NAMALWA (cell line): ENCODE measurements at regions not wholly inside any gene's neighbourhood (a gene's known extent, or its start where the extent isn't known, plus 50 kb on each side); places are given as distances from the start of the nearest gene placed in this dataset.
"Not testable (repeated sequence)": the region's sequence is repeated elsewhere in the genome, so short reads cannot be mapped to it uniquely, and the experiment has no call there.

ENCODE experiments used
- DNase-seq: peaks from one replicate; pipeline ENCODE4 v3.0.0-alpha.2; 2015; ENCODE audit warnings: low spot score

DNA sequence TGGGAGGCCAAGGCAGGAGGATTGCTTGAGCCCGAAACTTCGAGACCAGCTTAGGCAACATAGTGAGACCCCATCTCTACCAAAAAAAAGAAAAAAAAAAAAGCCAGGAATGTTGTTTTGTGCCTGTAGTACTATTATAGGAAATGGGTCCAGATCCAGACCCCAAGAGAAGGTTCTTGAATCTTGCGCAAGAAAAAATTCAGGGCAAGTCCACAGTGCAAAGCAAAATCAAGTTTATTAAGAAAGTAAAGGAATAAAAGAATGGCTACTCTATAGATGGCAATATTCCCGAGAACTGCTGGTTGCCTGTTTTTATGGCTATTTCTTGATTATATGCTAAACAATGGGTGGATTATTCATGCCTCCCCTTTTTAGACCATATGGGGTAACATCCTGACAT lies 51.2 kb upstream of the RDX start:
- DNase-seq: no peak

DNA sequence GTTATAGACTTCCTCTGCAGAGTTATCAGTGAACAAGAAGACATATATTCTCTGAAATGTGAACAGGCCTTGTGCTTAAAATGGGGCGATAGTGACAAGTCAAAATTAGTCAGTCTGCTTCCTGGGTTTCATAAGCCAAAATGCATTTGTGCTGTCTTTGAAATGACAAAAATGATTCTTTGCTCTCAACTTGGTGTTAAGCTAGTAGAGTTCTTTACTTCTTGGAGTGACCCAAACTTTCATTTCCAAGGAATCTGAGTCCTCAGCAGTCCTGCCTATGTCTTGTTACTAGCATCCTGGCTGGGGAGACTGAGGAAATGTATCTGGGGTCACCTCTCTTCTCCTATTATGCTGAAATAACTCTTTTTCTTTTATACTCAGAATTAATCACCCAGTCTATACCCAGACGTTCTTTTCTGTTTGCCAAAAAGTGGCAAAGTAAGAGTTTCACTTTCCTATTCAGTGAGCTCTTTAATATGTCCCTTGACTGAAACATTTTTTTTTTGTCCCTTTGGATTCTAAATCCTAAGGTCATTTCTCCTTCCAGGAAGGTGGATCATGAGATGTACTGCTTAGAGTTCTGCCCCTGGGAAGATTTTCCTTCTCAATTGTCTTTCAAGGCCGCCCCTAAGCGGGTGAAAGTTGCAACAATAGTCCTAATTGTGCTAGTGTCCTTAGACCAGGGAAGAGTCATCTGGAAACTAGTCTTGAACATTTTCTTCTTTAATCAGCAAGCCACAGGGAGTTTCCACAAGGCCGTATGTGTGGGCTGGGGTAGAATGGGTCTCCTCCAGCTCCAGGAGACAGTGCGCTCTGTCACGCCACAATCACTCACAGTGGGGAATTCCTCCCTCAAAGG lies 53.0 kb upstream of the RDX start:
- DNase-seq: no peak

DNA sequence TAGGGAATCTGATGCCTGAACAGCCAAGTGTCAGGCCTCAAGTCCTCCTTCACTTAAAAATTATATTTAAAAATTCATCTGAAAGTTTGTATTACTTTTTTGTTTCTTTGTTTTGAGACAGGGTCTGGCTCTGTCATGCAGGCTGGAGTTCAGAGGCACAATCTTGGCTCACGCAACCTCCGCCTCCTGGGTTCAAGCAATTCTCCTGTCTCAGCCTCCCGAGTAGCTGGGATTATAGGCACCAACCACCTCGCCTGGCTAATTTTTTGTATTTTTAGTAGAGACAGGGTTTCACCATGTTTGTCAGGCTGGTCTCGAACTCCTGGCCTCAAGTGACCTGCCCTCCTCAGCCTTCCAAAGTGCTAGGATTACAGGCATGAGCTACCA lies 53.6 kb upstream of the RDX start:
- DNase-seq: not testable (repeated sequence)

DNA sequence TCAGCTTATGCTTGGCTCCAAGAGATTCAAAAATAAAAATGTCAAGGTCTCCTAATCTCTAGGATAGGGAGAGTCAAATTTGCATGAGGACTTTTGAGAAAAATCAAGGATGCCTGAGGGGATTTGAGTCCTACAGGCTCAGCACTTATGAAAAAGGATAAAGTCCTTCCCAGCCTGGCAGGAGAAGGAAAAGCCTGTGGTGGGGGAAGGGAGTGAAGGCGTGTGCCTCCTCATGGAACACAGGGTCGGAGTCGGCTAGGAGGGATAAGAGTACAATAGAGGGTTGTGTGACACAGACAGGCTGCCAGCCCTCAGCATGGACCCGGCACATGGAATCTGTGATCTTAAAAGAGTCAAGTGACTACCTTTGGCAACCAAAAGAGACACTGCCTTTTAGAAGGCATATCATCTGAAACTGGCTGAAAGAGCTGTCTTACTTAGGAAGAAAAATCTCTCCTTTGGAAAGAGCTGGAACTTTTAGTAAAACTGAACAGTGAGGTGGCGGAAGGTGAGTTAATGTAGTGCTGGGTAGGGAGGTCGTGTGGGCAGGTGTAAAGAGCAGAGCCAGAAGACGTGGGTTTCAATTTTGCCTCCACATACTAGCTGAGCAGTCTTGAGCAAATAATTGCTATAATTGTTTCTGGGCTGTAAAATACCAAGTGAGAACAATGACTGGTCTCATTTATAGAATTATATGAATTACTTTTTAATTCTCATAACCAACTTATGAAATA lies 58.8 kb upstream of the RDX start:
- DNase-seq: no peak

DNA sequence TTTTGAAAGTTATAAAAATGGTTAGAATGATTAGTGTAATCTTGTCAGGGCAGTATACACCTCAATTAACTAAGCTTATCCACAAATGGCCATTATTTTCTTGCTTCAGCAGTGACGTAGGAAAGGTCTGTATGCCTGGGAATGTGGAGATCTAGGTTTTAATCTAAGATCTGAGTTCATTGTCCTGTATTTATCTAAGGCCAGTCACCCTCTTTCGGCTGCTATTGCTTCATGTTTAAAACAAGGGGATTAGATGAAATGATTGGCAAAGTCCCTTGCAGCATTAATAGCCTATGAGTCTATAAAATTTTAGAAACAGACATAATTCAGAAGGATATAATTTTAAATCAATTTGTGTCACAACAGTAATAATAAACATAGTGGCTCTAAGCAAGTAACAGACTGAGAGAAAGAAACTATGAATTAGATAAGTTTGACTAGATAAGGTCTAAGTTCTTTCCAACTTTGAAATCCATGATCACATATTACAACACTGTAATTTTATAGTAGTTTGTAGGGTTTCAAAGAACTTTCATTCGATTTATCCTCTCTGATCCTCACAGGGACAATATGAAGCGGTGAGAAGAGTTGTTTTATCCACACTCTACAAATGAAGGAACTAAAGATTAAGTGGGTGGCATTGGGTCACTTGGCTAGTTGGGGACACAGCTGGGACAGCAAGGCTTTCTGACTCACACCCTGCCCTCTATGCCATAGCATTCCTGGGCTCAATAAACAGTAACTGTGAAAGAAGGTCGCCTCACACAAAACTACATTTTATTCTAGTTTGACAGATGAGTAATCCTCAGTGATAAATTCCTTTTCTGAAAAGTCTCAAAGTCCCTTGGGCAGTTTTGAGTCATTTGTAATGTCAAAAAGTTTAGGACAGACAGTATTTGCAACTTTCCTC lies 60.6 kb upstream of the RDX start:
- no peak for DNase-seq

DNA sequence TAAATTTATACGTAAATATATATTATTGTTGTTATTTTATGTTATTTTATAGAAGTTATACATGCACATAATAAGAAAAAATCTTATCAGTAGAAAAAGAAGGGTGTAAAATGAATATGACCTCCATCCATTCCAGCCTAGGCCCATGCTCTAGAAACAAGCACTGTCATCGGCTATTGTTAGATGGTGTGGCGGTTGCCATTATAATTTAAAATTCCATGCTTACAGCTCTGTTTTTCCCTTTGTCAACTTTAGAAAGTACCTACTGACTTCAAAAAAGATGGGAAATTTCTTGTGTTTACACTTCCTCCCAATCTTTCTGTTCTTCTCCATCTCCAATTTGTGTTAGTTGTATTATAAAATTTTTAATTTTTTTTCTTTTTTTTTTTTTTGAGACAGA lies 61.9 kb upstream of the RDX start:
- no peak for DNase-seq

DNA sequence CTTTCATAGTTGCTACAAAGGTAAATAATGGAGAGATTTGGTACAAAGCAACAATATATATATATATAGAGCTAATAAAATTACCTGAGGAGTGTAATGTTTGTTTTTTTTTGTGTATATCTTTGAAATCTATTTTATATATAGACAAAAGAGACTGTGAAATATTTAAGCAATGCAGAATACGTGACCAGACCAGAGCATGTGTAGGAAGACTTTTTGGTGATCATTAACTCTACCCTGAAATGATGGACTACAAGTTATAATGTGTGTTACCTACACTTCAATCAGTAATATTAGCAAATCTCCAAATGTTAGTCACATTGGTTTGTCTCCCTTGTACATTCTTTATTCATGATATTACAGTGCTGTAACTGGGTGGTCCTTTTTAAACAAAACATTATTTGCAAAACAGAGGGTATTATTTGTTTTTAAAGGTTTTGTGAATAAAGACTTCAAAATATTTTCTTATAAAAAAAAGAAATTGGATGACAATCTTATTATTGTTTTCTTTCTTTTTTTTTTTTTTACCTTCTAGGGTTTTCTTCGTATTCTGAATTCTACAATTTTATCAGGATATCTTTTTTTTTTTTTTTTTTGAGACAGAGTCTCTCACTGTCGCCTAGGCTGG lies 64.5 kb upstream of the RDX start:
- not testable (repeated sequence) for DNase-seq

DNA sequence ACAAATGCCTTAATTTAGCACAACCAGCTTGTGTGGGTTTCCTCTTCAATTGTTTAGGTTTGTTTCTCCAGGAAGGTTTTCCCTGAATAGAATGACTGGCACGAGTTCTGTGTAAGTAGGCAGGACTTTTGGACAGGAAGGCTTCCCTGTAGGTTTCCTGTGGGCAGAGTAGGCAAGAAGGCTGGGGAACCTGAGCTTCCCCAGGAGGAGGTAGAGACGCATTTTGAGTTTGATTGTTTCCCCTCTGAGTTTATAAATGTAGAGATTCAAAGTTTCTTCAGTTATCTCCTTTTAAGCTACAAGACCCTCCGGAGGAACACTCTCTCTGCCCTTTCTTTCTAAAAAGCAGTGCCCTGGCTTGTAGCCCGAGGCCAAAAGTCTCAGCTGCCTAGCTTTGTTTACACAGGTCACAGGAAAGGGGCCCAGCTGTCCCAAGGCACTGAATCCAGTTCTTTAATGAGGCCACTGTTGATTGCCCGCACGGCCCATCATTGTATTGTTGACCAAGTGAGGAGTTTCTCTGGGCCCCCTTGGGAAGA lies 66.6 kb upstream of the RDX start:
- no peak for DNase-seq

DNA sequence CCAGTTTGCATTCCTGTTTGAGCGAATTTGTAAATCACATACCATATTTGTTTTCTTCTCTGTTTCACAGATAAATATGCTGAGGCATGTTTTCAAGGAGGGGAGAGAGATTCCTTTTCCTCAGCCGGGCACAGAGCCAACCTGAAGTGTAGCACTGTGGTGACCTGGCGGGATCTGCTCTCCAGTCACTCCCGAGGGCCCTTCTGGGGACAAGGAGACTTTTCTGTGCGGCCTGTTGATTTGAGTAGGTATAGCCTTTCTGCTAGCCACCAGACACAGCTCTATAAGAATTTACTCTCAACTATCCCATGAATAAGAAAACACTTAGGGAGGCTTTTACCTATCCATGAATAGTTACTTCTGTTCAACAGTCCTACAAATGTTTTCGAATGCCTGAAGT lies 63.5 kb upstream of the FDX1 start:
- DNase-seq: no peak

DNA sequence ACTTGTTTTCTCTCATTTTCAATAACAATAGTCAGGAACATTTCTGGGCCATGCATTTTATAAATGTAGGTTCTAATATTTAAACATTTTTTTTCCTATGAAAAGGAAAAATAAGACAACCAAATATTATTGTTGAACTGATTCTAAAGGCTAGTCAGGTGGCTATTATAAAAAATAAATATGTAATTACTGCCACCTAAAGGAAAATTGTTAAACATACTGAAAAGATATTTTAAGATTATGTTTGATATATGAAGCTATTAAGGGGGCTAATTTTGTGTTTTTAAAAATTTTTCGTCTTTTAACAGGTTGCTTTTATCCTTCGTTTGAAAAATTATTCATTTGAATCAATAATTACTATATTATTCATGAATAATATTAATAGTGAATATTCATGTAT lies 62.2 kb upstream of the FDX1 start:
- DNase-seq: peak; percentile 13

DNA sequence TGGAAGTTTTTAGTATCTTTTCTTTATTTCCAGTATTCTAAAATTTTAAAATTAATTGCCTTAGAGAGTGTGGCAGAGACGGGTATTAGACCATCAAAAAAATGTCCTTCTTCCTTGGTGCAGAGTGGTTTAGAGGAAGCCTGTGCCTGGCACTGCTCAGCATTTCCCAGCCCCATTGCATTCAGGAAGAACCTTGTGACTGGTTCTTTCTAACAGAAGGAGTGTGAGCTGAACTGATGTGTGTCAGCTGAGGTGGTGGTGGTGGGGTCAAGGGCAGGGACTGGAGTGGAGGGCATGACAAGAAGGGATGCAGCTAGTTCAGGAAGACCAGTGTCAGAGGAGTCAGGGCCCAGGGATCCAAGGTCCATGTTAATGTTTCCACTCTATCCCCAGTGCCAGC lies 58.7 kb upstream of the FDX1 start:
- DNase-seq: no peak

DNA sequence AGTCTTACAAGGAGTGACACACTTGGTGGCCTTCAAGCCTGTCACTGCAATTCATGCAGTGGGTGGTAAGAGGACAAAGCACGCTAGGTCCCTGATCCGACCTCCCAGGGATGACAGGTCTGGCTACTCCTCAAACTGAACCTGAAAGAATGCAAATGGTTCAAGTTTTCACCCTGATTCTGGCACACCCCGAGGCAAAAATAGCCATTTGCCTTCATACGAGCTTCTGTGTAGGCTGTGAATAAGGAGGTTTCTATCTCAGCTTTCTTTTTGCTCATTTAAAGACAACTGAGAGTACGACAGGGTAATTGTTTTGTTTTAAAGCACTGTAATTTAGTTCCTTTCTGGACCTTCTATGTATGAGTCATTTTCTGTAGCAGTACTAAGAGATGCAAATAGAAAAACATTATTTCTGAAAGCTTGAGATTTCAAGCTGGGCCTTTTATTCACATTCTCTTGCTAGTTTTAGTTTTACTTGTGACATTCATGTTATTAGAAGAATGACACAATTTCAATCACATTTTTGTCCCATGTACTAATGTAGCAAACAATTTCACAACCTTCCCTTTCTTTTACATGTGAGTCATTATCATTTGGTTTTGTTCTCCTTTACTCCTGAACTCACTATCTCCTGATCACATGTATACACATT lies 56.6 kb upstream of the FDX1 start:
- DNase-seq: no peak

DNA sequence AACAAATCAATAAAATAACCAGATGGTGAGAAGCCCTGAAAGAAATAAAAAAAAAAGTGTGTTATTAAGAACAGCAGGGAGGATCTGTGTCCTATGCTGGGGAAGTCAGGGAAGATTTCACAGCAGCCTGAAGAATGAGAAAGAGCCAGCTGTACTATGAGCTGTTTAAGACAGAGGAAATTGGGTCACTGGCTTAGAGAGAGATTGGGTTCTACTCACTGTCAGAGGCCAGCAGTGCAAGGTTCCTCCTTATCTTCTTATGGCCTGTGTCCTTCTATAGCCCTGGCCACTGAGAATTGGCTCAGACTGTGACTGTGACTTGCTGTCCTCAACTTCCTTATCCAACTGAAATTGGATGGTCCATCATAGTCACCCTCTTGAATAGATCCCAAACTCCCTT lies 54.8 kb upstream of the FDX1 start:
- DNase-seq: no peak

DNA sequence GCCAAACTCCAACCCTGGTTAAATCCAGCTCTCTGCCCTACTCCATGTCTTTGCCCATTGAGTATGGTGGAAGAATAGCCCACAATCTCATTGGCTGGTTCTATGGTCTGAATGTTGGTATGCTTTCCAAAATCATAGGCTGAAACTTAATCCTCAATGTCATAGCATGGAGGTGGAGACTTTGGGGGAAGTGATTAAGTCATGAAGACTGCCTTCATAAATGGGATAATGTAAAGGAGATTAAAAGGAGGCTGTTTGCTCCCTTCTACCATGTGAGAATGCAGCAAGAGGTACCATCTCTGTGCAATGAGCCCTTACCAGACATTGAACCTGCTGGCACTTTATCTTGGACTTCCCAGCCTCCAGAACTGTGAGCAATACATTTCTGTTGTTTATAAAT lies 54.4 kb upstream of the FDX1 start:
- DNase-seq: no peak

DNA sequence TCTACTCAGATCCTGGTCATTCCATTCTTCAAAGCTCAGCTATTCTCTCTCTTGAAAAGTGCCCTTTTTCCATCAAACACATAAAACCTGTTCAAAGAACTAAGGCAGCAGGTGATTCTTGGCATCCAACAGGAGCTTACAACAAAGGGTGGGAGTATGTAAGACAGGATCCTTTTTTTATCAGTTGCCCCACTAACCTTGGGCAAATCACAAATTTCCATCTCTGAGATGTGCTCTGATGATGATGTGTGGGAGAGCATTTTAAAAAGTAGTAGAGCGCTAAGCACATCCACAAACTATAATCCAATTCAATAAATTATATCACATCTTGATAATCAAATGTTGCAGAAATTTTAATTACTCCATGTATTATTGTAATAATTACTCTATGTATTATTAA lies 53.7 kb upstream of the FDX1 start:
- DNase-seq: no peak

DNA sequence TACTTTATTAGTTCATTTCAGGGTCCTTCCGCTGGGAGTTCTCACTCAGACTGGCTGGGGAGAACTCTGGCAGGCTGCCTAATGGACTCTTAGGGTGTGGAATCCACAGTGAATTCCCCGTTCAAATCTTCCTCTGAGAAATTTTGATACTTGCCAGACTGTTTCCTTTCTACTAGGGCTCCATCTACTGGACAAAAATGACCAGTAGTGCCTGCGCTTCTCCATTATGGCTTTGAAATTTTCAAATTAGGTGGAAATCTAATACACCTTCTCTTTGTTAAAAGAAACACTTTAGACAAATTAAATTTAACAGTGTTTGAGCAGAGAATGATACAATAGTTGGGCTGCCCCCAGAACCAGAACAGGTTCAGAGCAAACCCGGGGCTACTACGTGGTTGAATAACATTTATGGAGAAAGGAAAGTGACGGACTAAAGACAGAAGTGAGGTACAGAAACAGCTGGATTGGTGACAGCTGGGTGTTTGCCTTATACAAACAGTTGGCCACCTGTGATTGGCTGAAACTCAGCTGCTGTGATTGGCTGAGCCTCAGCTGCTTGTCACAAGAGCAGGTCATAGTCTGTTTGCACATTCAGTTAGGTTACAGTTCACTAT lies 52.9 kb upstream of the FDX1 start:
- DNase-seq: peak; percentile 81

DNA sequence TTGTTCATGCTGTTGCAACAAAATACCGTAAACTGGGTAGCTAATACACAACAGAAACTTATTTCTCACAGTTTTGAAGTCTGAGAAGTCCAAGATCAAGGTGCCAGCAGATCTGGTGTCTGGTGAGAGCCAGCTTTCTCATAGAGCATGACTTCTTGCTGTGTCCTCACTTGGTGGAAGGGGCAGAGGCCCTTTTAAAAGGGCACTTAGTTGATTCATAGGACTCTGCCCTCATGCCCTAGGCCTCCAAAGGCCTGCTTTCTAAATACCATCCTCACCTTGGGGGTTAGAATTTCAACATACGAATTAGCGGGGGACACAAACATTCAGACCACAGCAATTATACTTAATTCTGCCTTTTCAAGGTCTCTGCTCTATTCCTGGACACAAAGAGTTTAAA lies 52.3 kb upstream of the FDX1 start:
- no peak for DNase-seq

DNA sequence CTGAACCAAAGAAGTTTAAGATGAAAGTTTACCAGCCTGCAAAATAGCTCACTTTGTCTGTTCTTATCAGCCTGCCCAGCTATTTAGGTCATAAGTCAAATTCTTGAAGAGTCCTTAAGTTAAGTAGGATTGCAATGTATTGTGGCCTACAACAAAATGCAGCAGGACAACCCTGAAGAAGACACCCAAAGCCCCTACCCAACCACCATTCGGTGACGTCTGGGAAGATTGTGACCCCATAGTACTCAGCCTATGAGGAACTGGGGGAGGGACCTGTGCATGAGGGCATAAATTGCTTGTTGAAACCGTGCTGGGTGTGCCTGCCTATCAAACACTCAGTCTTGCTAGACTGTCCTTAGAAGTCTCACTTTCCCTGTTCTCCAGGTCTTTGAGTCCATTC lies 50.5 kb upstream of the FDX1 start:
- no peak for DNase-seq

DNA sequence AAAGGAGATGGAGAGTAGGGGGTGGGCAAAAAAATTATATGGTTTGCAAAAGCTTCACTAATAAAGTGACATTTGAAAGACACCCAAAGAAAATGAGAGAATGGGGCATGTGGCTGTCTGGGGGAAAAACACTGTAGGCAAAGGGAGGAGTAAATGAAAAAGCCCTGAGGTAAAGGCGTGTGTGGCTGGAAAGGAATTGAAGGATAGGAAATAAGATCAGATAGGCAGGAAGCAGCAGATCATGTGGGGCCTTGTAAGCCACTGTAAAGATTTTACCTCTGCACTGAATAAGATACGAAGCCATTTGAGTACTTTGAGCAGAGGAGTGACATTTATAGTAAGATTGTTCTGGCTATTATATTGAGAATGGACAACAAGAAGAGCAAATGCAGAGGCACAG lies 49.8 kb upstream of the FDX1 start:
- no peak for DNase-seq
